ENCODE measurements at regions not wholly inside any gene's neighbourhood (a gene's known extent, or its start where the extent isn't known, plus 50 kb on each side); places are given as distances from the start of the nearest gene placed in this dataset.

DNA sequence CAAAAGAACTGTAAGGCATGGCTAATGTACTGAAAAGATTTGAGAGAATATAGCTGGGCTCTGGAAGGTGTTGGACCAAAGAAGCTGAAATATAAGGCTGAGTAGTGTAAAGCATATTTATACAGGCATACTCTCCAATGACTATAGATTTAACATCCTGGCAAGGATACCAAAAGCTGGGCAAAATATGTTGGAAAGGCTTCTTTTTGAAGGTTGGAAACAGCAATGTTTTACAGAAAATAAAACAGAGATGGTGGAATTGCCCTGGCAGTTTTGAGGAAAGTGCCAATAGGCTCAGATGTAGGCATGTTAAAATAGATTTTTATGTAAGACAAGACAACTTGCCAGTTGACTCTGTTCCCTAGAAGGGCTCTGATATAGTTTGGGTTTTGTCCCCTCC, 184.1 kb upstream of the SHISA6 start:
- Histone ChIP-seq H2AFZ (ENCODE audit: low read depth, low read length) (no peak overlapping the region), H3K27ac (ENCODE audit: insufficient read depth, low read depth, low read length) (no peak overlapping the region), H3K79me2 (ENCODE audit: control insufficient read depth, insufficient read depth, low read length) (no peaks in the 10 kb centered on the region), H3K4me2 (ENCODE audit: insufficient read depth, low read length) (no peak overlapping the region), H3K9me3 (replicated peaks; ENCODE audit: control insufficient read depth, insufficient read depth, low read length) (no peaks in the 10 kb centered on the region), H3K27me3 (ENCODE audit: control insufficient read depth in 2 of 2, insufficient read depth in 2 of 2, low read length in 2 of 2) (no peaks in the 10 kb centered on the region), H3K36me3 (ENCODE audit: control insufficient read depth in 2 of 2, extremely low read depth in 1 of 2, insufficient read depth in 2 of 2, low read length in 2 of 2) (no peaks in the 10 kb centered on the region), H3K9me1 (replicated peaks; ENCODE audit: control insufficient read depth, extremely low read depth, insufficient read depth, low read length) (no peaks in the 10 kb centered on the region), H3K4me3 (replicated peaks in 1 of 3; ENCODE audit: insufficient read depth in 1 of 3, low read depth in 1 of 3, low read length in 3 of 3) (no peak overlapping the region), H4K20me1 (replicated peaks; ENCODE audit: control insufficient read depth, extremely low read depth, insufficient read depth, low read length) (no peaks in the 10 kb centered on the region), H3K4me1 (ENCODE audit: control insufficient read depth, extremely low read depth, insufficient read depth, low read length) (no peaks in the 10 kb centered on the region), H3K9ac (replicated peaks; ENCODE audit: extremely low read depth, insufficient read depth, low read length) (no peak overlapping the region)
- no TSS peak for BruUV-seq (replicated peaks)
- ChIA-PET CTCF (no interaction called here), POLR2A (no interaction called here)
- TF ChIP-seq GATA2 (IDR thresholded peaks at IDR 0.05; ENCODE audit: insufficient read depth, insufficient read length, low read depth, low read length) (no peak), POLR2AphosphoS5 (IDR thresholded peaks at IDR 0.05; ENCODE audit: insufficient read depth, low read depth, low read length) (no peak), POLR2A (IDR thresholded peaks at IDR 0.05; ENCODE audit: low read depth, low read length) (no peak), JUN (IDR thresholded peaks at IDR 0.05; ENCODE audit: borderline replicate concordance, insufficient read depth, insufficient read length, low read depth) (no peak), EZH2 (IDR thresholded peaks at IDR 0.05; ENCODE audit: borderline replicate concordance, low read depth, low read length, severe bottlenecking) (no peak)
- TF ChIP-seq, protein P1, sequence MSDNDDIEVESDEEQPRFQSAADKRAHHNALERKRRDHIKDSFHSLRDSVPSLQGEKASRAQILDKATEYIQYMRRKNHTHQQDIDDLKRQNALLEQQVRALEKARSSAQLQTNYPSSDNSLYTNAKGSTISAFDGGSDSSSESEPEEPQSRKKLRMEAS (IDR thresholded peaks at IDR 0.05; ENCODE audit: insufficient read depth, insufficient read length): no peak
- TF ChIP-seq, protein P2, sequence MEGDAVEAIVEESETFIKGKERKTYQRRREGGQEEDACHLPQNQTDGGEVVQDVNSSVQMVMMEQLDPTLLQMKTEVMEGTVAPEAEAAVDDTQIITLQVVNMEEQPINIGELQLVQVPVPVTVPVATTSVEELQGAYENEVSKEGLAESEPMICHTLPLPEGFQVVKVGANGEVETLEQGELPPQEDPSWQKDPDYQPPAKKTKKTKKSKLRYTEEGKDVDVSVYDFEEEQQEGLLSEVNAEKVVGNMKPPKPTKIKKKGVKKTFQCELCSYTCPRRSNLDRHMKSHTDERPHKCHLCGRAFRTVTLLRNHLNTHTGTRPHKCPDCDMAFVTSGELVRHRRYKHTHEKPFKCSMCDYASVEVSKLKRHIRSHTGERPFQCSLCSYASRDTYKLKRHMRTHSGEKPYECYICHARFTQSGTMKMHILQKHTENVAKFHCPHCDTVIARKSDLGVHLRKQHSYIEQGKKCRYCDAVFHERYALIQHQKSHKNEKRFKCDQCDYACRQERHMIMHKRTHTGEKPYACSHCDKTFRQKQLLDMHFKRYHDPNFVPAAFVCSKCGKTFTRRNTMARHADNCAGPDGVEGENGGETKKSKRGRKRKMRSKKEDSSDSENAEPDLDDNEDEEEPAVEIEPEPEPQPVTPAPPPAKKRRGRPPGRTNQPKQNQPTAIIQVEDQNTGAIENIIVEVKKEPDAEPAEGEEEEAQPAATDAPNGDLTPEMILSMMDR (IDR thresholded peaks at IDR 0.05; ENCODE audit: extremely low read depth in 1 of 2, insufficient read depth in 1 of 2, low read depth in 1 of 2, low read length in 2 of 2): no peak
- dilution Hi-C loops (cut with MboI; ENCODE audit: extremely low pct_ligation_motif_present, low sequenced_read_pairs): no loop called here
- intact Hi-C loops (cut with micrococcal nuclease): no loop called here
- FAIRE-seq: no peak
- no peak for DNase-seq (ENCODE audit: low read depth, low spot score)
